Stimulated activated naive CD4-positive, alpha-beta T cell (primary cell): ENCODE measurements at regions not wholly inside any gene's neighbourhood (a gene's known extent, or its start where the extent isn't known, plus 50 kb on each side); places are given as distances from the start of the nearest gene placed in this dataset.

Experiments used
- DNase-seq, 6 experiments: peaks; one replicate each; lab custom pipeline; 2025; lab: John Stamatoyannopoulos, UW

DNA sequence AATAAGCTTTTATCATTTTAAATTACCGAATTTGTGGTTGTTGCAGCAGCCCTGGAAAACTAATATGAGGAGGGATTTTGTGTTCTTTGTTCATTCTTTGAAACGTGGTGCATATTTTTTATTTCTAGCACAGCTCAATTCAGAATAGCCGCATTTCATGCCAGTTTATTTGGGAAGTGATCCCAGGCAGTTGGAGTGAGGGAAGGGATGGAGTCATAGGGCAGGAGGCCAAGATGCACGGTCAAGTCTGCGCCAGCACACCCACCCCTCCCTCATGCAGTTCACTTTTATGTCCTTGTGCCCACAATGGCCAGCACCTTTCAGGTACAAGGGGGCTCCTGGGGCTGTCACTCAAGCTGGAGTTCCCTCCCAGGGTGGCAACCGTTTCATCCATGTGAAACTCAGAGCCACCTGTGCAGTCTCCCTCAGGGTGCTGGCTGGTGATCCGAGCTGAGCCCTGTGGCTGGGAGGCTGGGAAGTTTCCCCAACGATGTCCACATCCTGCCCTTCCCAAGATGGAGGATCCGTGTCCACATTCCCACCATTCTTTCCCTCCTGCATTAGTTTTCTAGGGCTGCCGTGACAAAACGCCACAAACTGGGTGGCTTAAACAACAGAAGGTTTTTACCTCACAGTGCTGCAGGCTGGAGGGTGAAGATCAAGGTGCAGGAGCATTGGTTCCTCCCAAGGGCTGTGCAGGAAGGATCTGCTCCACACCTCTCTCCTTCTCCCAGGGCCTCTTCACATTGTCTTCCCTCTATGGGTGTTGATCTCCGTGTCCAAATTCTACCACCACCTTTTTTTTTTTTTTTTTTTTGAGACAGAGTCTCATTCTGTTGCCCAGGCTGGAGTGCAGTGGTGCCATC lies 68.5 kb upstream of the ITGA6 start:
- DNase-seq = no peak

DNA sequence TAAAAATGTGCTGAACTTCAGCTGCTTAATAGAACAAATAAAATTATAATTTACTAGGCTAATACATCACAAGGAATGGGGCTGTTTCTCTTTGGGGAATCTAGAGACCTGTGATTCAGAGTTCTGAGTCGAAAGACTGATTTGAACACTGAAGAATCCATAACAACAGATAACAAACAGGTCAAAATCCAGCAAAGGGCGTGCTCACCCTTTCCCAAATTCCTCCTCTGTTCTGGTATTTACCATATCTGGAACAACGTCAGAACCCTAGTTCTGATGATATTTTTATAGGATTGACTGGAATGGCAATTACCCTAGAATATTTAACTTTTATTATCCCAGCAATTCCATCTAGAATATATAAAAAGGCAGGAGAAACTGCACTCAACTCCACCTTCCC lies 66.0 kb upstream of the ITGA6 start:
- DNase-seq = no peak

DNA sequence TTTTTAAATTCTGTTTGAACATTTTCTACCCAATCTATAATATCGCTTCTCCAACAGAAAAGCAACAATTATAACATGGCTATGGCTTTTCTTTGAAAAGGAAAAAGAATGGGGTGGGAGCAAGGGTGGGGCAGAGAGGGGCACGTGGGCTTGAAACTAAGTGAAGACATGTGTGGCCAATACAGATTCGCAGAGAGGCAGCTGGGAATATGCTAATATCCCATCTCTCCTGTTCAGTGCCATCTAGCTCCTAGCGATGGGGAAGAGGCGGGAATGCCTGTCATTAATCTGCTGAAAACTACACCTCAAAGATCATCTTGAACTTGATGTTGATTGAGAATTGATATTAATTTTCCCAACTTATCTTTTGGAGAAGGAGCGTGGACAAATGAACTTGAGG lies 65.5 kb upstream of the ITGA6 start:
- no peak for DNase-seq

DNA sequence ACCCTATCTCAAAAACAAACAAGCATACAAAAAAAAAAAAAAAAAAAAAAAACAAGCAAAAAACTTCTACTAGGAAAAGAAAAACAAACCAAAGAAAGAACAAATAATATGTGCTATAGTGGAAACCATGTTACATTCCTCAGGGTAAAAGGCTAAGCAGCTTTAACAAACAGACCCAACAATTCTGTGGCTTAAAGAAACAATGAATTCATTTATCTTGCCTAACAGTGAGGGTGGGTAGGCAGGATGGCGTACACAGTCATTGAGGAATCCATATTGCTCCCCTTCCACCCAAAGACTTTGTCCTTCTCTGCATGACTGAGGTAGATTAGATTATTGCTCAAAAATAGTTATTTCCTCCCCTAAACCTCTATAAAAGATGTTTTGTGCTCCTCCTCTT lies 63.1 kb upstream of the ITGA6 start:
- DNase-seq = no peak

DNA sequence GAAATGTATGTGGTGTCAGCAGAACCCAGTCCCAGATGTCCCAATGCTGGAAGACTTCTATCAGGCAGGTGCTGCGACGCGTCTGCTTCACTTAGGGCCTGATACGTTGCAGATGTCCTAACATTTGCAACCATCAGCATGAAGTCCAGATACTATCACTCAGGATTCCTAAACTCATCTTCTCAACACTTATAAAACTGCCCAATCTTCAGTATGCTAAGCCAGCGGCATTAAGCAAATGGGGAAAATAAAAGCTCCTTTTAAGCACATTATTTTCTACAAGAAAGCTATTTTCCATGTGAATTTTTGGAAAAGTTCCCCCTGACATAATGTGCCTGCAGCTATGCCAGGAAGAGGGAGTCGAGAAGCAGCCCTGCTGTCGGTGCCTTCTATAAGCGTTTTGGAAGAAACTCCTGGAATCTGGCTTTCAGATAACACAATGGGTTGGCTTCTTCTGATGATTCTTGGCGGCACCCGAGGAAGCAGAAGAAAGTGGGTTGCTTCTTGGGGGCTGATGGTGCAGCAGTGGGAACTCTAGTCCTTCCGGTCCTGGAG lies 60.7 kb upstream of the ITGA6 start:
- DNase-seq = no peak

DNA sequence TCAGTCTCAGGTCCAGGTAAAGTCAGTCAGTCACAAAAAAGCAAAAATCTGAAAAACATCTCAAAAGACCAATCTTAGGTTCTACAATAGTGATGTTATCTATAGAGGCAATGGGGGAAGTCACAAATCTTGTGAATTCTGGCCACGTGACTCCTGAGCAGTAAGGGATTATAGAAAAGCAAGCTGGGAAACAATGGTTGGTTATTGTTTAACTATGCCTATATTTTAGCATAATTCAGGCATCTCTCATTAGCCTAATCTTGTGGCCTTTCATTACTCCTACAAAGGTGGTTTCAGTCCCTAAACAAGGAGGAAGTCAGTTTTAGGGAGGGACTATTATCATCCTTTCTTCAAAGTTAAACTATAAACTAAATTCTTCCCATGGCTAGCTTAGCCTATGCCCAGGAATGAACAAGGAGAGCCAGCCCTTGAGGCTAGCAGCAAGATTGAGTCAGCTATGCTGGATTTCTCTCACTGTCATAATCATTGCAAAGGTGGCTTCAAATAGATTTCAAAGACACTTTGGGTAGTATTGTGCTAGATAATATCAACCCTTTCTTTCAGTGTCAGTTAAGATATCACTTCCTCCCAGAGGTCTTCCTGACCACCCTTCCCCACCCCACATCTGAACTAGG lies 56.4 kb upstream of the ITGA6 start:
- no peak for DNase-seq

DNA sequence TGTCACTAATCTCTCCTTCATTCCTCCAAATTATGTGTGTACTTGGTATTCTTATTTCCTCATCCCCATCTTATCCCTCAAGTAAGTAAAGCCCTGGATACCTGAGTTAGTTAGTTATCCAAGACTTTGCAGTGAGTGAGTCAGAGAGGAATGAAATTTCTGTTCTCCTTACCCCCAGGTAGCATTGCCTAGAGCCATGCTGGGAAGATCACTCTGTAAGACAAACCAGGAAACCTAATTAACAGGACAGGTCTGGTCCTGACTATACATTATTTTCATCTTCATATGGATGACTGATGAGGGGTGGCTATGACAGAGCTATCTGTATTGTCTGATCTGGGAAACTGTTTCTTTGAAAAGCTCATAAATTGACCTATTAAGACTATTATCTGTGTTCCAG lies 55.0 kb upstream of the ITGA6 start:
- no peak for DNase-seq

DNA sequence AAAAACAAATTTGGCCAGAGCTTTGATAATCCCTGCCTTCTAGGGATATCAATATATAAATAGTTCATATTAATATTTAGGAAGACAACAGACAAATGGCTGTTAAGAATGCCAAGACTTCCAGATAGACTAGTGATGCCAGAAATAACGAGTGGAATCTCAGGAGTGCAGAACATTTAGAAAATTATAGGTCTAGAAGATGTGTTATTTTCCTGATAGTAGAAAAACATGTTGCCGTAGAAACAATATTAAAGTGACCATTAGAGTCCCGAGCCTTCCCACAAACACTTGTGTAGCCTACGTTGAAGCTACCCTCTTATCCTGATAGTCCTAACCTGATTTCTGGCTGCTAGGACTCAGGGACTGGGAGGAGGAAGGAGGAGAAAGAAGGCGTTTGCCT lies 54.3 kb upstream of the ITGA6 start:
- DNase-seq = no peak

DNA sequence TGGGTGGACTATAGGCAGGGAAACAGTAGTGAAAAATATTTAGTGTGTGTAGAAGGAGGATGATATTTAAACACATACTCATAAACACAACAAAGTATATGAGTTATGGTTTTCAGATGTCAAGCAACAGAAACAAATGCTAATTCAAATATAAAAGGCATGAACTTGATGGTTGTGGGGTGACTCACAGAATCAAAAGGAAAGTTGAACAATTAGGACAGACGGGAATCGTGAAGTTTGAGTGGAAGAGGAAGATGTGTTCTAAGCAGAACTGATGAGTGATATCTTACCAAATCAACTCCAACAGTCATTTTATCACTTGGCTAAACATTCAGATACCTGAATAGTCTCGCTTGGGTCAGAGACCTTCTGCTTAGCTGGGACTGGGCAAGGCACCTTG lies 53.6 kb upstream of the ITGA6 start:
- no peak for DNase-seq

DNA sequence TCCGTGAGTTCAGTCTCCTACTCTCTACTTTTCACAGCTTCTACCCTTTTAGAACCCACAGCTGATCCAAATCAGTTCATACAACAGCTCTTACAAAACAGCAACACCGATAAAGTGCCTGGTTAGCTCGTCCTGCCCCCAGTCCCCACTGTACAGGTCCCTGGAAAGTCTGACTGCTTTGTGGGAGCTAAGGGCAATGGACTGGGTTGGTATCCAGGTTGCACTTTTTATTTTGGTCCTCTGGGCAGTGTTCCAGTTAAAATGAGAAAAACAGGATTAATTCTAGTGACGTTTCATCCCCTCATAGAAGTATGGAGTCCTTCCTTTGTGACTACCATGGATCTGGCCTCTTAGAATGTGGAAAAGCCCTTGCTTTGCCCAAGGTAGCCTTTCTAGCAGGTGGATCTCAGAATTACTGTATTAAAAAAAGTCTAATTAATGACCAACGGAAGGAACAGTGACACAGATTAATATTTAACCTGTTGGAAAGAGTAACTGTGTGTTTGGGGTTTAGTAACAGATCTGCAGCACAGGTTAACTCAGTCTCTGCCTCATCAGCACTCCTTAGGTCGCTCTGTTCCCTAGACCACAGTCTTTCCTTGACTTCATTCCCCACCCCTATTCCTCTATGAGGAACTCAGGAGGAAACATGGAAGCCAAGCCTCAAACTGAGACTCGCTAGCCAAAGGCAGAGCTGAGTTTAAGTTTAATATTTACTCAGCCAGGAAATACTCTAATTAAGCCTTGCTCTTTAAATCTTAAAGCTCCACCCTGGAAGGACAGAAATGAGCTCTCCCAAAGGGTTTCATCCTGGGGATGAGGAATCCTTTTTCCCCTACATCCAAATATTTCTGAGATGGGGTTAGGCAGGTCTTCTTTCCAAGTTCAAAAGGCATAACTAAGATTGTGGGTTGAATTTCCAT lies 52.8 kb upstream of the ITGA6 start:
- no peak for DNase-seq

DNA sequence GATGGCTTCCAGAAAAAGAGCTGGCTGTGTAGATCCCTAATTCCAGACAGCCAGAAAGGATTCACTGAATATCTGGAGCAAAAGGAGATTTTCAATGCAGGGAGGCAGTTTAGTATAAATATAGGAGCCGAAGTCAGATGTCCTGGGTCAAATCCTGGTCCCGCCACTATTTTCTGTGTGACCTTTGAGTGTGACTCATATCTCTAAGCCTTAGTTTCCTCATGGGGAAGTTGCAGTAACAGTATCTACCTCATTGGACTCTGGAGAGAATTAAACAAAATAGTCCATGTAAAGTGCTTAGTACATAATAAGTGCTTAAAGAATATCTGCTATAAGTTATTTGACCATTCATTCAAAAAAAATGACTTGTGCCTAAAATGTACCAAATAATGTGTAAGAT lies 52.1 kb upstream of the ITGA6 start:
- DNase-seq = no peak

DNA sequence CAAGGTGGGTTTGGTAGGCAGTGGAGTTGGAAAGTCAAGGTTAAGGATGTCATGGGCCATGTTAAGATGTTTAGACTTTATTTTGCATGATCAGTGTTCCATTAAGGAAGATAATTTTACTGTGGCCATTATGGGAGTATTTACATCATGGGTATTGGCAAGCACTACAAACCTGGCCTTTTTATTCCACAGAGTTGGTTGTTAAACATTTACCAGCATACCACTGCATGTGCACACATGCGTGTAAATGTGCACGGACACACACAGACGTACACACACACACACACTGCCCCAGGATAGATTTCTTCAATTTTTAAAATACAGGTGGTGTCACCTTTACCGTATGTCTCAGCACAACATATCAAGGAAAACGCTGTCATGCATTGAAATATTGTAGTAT lies 51.4 kb upstream of the ITGA6 start:
- no peak for DNase-seq

DNA sequence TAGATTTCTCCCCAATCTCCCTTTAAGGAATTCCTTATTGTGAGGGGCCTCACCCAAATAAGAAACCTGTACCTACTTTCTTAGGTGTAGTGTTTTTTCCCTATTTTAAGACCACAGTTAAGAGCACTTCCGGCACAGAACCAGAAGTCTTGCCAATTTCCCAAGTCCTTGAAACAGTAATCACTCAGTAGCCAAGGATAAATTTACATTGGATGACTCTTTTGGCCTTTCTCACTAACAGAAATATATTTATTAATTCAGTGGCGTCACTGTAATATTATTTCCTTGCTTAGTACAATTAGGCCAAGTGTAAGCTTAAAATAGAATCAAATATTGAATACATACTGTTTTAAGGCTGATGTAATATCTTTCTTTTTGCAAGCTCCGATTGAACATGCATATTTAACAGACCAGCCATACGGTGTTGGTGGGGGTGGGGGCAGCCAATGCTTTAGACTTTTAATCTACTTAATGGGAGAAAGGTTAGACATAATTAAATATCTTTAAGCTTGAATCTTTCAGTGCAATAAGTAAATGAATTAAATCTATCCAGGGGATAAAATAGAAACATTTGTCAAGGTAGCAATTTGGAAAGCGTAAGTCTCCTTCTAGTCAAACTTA lies 50.8 kb upstream of the ITGA6 start:
- DNase-seq = no peak

DNA sequence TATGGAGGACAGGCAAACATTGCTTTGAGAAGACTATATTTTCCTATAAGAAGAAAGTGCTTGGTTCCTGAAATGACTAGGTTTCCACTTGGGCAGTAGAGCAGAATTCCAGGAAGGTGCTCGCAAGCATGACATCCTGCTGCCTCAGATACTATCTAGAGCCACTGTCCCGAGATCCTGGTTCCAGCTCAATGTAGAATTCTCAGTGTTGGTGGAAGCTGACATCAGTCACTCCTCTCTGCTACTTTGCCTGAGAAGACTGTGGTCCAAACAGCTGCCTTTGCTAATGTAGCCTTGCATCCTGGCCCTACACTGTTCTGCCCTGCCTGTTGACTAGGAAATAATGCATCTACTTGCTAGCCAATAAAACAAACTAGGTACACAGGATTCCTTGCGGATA lies 50.0 kb upstream of the ITGA6 start:
- DNase-seq = no peak
